A549 (cell line): ENCODE measurements at regions not wholly inside any gene's neighbourhood (a gene's known extent, or its start where the extent isn't known, plus 50 kb on each side); places are given as distances from the start of the nearest gene placed in this dataset.

Experiments used
- ATAC-seq, 2 experiments: fragments of 200-7000 bp in 1 of 2; fragments of >200 bp in 1 of 2; cut with Nextera tagmentation in 1 of 2; cut with Tn5 transposase in 1 of 2; 3 replicates each; pipeline versions ENCODE4 v1.8.0 to v1.9.1; 2018 to 2020; ENCODE audit warnings: mild to moderate bottlenecking in 1 of 2, moderate library complexity in 1 of 2
- CTCF ChIA-PET: fragments of 300-600 bp; sonication (Branson Sonifier 250); formaldehyde crosslinking; extraction: SDS; loops from one replicate; lab custom pipeline; 2021; ENCODE audit warnings: antibody characterized with exemption, inconsistent platforms; lab: Yijun Ruan, JAX
- POLR2A ChIA-PET: fragments of 350-600 bp; formaldehyde crosslinking; extraction: SDS; loops from one replicate; lab custom pipeline; 2021; ENCODE audit warnings: antibody characterized with exemption, inconsistent platforms; lab: Yijun Ruan, JAX
- DNase-seq, 2 experiments: peaks; one replicate each; pipeline versions ENCODE4 v3.0.0 to v3.0.0-alpha.2; 2011 to 2016; ENCODE audit warnings: low read depth in 1 of 2, low spot score in 1 of 2
- FAIRE-seq: peaks from 2 replicates; lab custom pipeline; 2011; peaks lifted over from hg19 to GRCh38; lab: Jason Lieb, UNC
- H3K27ac ChIP-seq, 2 experiments: fragments of >200 bp; sonication (Bioruptor Twin); formaldehyde crosslinking; 3 replicates each; pipeline ENCODE4 v1.5.1; 2016 to 2017
- H3K4me1 ChIP-seq: fragments of >200 bp; sonication (Bioruptor Twin); formaldehyde crosslinking; 3 replicates; pipeline ENCODE4 v1.6.1; 2016
- H3K4me2 ChIP-seq: fragments of >200 bp; sonication (Bioruptor Twin); formaldehyde crosslinking; 3 replicates; pipeline ENCODE4 v1.6.1; 2016
- H3K4me3 ChIP-seq: fragments of >200 bp; sonication (Bioruptor Twin); formaldehyde crosslinking; 3 replicates; pipeline ENCODE4 v1.5.1; 2016
- H3K9me3 ChIP-seq: fragments of >200 bp; sonication (Bioruptor Twin); formaldehyde crosslinking; 3 replicates; pipeline ENCODE4 v1.6.1; 2016
- BCL3 ChIP-seq: fragments of >200 bp; sonication (Bioruptor Twin); formaldehyde crosslinking; IDR thresholded peaks from 3 replicates; pipeline ENCODE4 v1.6.1; 2016
- CTCF ChIP-seq: fragments of >200 bp; sonication (Bioruptor Twin); formaldehyde crosslinking; IDR thresholded peaks from 3 replicates; pipeline ENCODE4 v1.5.1; 2016
- E2F6 ChIP-seq: IDR thresholded peaks from 2 replicates; pipeline ENCODE4 v1.6.1; 2012; ENCODE audit warnings: low read depth, borderline replicate concordance
- EHF ChIP-seq: fragments of 250-450 bp; sonication (Bioruptor Pico); IDR thresholded peaks from 2 replicates; pipeline ENCODE4 v1.5.0; 2020; ENCODE audit warnings: mild to moderate bottlenecking
- GATA3 ChIP-seq: IDR thresholded peaks from 2 replicates; pipeline ENCODE4 v1.6.1; 2012; ENCODE audit warnings: borderline replicate concordance
- JUN ChIP-seq, 2 experiments: fragments of >200 bp; sonication (Bioruptor Twin); formaldehyde crosslinking; IDR thresholded peaks; 2 replicates in 1 of 2; 3 replicates in 1 of 2; pipeline ENCODE4 v1.6.1; 2016 to 2017
- MAZ ChIP-seq: fragments of 150-350 bp; IDR thresholded peaks from 2 replicates; pipeline ENCODE4 v1.6.1; 2014; ENCODE audit warnings: antibody characterized with exemption, low read depth, low read length, borderline replicate concordance
- PBX3 ChIP-seq: IDR thresholded peaks from 2 replicates; pipeline ENCODE4 v1.6.1; 2012
- REST ChIP-seq: fragments of 200-600 bp; sonication (generic); IDR thresholded peaks from 2 replicates; pipeline ENCODE4 v1.6.1; 2016; ENCODE audit warnings: antibody characterized with exemption, mild to moderate bottlenecking, moderate library complexity
- RFX5 ChIP-seq: fragments of 450-650 bp; IDR thresholded peaks from 2 replicates; pipeline ENCODE4 v1.7.1; 2014; ENCODE audit warnings: antibody characterized with exemption, mild to moderate bottlenecking, moderate library complexity
- TFCP2L1 ChIP-seq: fragments of 250-450 bp; sonication (Bioruptor Pico); IDR thresholded peaks from 2 replicates; pipeline ENCODE4 v1.5.0; 2021; ENCODE audit warnings: mild to moderate bottlenecking
- ZC3H11A ChIP-seq: fragments of 450-650 bp; IDR thresholded peaks from 2 replicates; pipeline ENCODE4 v1.6.1; 2014; ENCODE audit warnings: antibody characterized with exemption, mild to moderate bottlenecking
- ZFP36 ChIP-seq: fragments of 450-650 bp; IDR thresholded peaks from 2 replicates; pipeline ENCODE4 v1.6.1; 2014; ENCODE audit warnings: borderline replicate concordance; ENCODE audit not compliant: partially characterized antibody
- WGBS: methylation state at CpG from one replicate; pipeline ENCODE4 v1.1.6; 2017; ENCODE audit errors: missing lambda C conversion rate; 5-methylcytosine and 5-hydroxymethylcytosine counted together

GRCh38 chr22:48866906-48867681 lies 960.6 kb downstream of the BRD1 start:
- ChIA-PET POLR2A (no interaction called here), CTCF (no interaction called here)
- FAIRE-seq, result no peak
- Histone ChIP-seq H3K4me2 (no peak overlapping the region), H3K27ac (no peak overlapping the region), H3K9me3 (no peaks in the 10 kb centered on the region), H3K4me1 (no peaks in the 10 kb centered on the region), H3K4me3 (no peak overlapping the region)
- DNase-seq, result no peak
- 39% methylated on average over 15 of the region's 22 CpGs for WGBS
- no peak for ATAC-seq
- TF ChIP-seq PBX3, result no peak
- TF ChIP-seq JUN (IDR thresholded peaks at IDR 0.05), result no peak
- TF ChIP-seq MAZ, result no peak
- TF ChIP-seq EHF (CRISPR knock-in tag), result no peak
- no peak for TF ChIP-seq ZC3H11A
- TF ChIP-seq RFX5, result no peak
- no peak for TF ChIP-seq CTCF
- no peak for TF ChIP-seq BCL3
- no peak for TF ChIP-seq GATA3
- TF ChIP-seq ZFP36, result no peak
- no peak for TF ChIP-seq E2F6

- POLR2A ChIA-PET, result no interaction called here
- Histone ChIP-seq H3K27ac (no peak overlapping the region), H3K4me1 (no peaks in the 10 kb centered on the region), H3K4me3 (no peak overlapping the region), H3K9me3 (no peaks in the 10 kb centered on the region), H3K4me2 (no peak overlapping the region)
- TF ChIP-seq REST (no peak), TFCP2L1 (CRISPR knock-in tag) (no peak)
- no peak for FAIRE-seq
- no peak for ATAC-seq
- CTCF ChIA-PET, result no interaction called here
- no peak for DNase-seq
- WGBS, result 13% methylated on average over 10 of the region's 10 CpGs
These were observed 962.9 kb downstream of the BRD1 start for GRCh38 chr22:48864748-48865147.
